HG02759 (cell line): ENCODE measurements at regions not wholly inside any gene's neighbourhood (a gene's known extent, or its start where the extent isn't known, plus 50 kb on each side); places are given as distances from the start of the nearest gene placed in this dataset.

ENCODE experiments used
- ATAC-seq: cut with Tn5 transposase; IDR thresholded peaks from one replicate; pipeline ENCODE4 v1.9.1; 2021; ENCODE audit warnings: mild to moderate bottlenecking, moderate library complexity; ENCODE audit not compliant: unreplicated experiment

- ATAC-seq, result no peak
Observed at GRCh38 chr10:125222515-125223308, 62.3 kb upstream of the CTBP2 start.

DNA sequence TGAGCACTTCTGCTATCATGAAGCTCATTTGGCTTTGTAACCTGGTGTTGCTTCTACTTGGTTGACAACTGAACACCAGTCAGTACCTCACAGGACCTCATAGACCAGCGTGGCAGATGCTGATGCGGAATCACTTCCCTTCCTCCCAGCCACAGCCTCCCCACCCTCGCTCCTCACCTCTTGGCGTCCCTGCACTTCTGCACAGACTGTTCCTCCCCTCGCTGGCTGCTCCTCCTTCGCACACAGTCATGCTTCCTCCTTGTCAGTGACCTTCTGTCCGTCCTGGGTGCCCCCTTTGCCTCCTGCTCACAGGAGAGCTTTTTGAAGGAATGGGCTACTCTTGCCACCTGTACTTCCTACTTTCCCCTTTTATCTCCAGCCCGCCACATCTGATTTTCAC is 61.4 kb upstream of the CTBP2 start:
- ATAC-seq, result no peak

DNA sequence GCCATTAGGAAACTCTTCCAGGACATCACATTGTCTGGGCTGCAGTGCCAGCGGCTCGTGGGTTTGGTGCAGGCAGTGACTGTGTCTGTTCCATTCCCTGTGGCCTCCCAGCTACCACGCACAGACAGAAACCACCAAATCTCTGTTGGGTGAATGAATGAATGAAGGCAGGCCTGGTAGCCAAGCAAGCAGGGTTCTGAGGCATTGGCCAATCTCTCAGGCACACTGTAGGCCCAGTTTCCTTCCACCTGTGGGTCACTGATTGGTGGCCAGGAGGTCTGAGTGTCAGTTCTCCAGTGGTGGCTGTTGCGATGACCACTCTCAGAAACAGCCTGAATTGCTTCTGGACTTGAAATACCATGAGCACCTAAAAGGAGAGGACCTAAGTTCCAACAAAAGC is 59.4 kb upstream of the CTBP2 start:
- ATAC-seq, result no peak

DNA sequence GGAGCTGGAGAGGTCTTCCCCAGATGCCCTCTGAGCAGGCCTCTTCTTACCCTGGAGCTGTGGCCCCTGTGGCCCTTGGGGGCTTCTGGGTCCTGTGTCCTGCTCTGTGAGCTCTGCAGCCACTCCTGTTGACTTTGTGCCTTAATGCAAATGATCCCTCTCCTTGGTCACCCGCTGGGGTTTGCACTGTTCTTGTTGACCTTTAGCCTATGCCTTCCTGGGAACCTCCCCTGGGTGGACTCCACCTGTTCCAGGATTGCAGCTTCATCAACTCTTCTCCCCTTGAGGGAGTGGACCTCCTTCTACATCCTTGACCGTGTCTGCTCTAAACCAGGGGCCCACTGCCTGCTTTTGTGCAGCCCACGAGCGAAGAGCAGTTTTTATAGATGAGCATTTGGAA is 58.6 kb upstream of the CTBP2 start:
- ATAC-seq, result no peak

GRCh38 chr10:125217990-125218675 is 57.8 kb upstream of the CTBP2 start:
- no peak for ATAC-seq

GRCh38 chr10:125216861-125217260 is 56.5 kb upstream of the CTBP2 start:
- ATAC-seq, result no peak

- no peak for ATAC-seq
Observed at GRCh38 chr10:125216309-125216708, 55.9 kb upstream of the CTBP2 start.

DNA sequence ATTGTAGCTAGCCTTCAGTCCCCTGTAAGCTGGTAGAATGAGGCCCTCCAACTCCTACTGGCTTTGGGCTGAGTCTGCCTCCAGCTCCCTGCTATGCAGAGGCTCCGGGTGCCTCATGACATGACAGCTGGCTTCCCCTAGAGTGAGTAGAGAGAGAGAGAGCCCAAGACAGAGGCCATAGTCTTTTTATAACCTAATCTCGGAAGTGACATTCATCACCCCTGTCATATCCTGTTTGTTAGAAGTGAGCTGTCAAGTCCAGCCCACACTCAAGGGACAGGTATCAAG is 53.9 kb upstream of the CTBP2 start:
- no peak for ATAC-seq

GRCh38 chr10:125213541-125214282 is 53.3 kb upstream of the CTBP2 start:
- ATAC-seq, result no peak

DNA sequence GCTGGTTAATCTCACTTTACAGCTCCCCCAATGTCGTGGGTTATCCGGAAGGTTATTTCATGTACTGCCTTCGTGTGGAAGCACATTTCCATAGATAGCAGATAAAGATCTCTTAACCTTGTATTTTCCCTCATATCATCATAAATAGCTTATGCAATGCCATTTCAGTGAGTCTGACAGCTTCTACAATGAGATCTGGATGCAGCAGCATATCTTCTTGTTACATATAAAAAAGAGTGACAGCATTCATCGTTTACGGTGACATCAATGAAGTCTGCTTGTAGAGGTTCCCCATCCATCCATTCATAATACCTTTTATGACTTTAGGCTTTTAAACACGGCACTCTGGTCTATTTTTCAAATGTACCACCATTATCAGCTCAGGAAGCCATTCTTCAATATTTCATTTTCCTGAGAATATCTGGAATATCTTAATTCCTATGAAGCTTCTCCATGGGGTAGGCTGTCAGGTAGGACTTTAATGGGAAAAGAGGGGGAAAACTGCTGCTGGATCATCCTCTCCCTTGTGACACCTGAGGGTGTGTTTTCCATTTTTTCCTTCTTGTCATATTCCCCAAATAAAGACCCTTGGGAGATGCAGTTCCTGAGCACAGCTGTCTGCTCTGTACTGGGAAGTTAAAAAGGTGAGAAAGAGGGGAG is 51.9 kb upstream of the CTBP2 start:
- no peak for ATAC-seq
